ENCODE measurements at regions not wholly inside any gene's neighbourhood (a gene's known extent, or its start where the extent isn't known, plus 50 kb on each side); places are given as distances from the start of the nearest gene placed in this dataset.

GRCh38 chr4:4697584-4697983 lies 155.7 kb upstream of the STX18 start:
- POLR2A ChIA-PET, result no interaction called here
- CTCF ChIA-PET, result no interaction called here
- Histone ChIP-seq H4K20me1 (ENCODE audit: insufficient read depth) (no peaks in the 10 kb centered on the region), H3K27me3 (ENCODE audit: insufficient read depth) (no peaks in the 10 kb centered on the region), H3K79me2 (ENCODE audit: insufficient read depth) (no peaks in the 10 kb centered on the region), H3F3A (replicated peaks; ENCODE audit: insufficient read depth) (no peaks in the 10 kb centered on the region), H3K4me2 (no peak overlapping the region), H3K9ac (no peak overlapping the region), H3K9me2 (no peaks in the 10 kb centered on the region), H3K4me3 (ENCODE audit: low read depth in 2 of 2, low read length in 1 of 2) (no peak overlapping the region), H3K9me3 (no peaks in the 10 kb centered on the region), H3K4me1 (ENCODE audit: control insufficient read depth in 1 of 2, insufficient read depth in 2 of 2, low read depth in 1 of 2, low read length in 1 of 2) (peaks cover 0 to 5% of the 10 kb centered on the region in 2 experiments; a peak in 1 of 4 replicates), H2AFZ (ENCODE audit: low read depth) (no peak overlapping the region), H3K27ac (ENCODE audit: low read depth in 2 of 2, low read length in 1 of 2) (no peak overlapping the region), H3K36me3 (replicated peaks in 1 of 2; ENCODE audit: control insufficient read depth in 1 of 2, insufficient read depth in 2 of 2, low read length in 1 of 2) (no peaks in the 10 kb centered on the region)
- TF ChIP-seq YY1 (IDR thresholded peaks at IDR 0.05; ENCODE audit: low read depth) (no peak), EP300 (IDR thresholded peaks at IDR 0.05; ENCODE audit: borderline replicate concordance in 1 of 2, low read depth in 1 of 2, low read length in 1 of 2) (no peak), SMC3 (IDR thresholded peaks at IDR 0.05; ENCODE audit: low read depth, low read length) (no peak), NFIC (IDR thresholded peaks at IDR 0.05; ENCODE audit: borderline replicate concordance) (no peak), MEF2A (IDR thresholded peaks at IDR 0.05; ENCODE audit: borderline replicate concordance, low read depth) (no peak), JUND (IDR thresholded peaks at IDR 0.05) (no peak), RXRA (IDR thresholded peaks at IDR 0.05; ENCODE audit: borderline replicate concordance, low read depth) (no peak), FOXJ3 (CRISPR knock-in tag; IDR thresholded peaks at IDR 0.05) (no peak), CHD2 (IDR thresholded peaks at IDR 0.05; ENCODE audit: low read length, partially characterized antibody) (no peak), SIN3A (IDR thresholded peaks at IDR 0.05; ENCODE audit: borderline replicate concordance, low read depth, low read length) (no peak), IRF3 (IDR thresholded peaks at IDR 0.05; ENCODE audit: low read depth, low read length) (no peak), USF1 (IDR thresholded peaks at IDR 0.05; ENCODE audit: borderline replicate concordance, low read depth) (no peak), REST (IDR thresholded peaks at IDR 0.05; ENCODE audit: low read depth, low read length) (no peak), MAX (IDR thresholded peaks at IDR 0.05; ENCODE audit: low read depth) (no peak), RAD21 (IDR thresholded peaks at IDR 0.05; ENCODE audit: low read length) (no peak)
- no peak for DNase-seq

Data from SK-N-SH (cell line).